Peyer's patch (tissue), 4 donors: ENCODE measurements at regions not wholly inside any gene's neighbourhood (a gene's known extent, or its start where the extent isn't known, plus 50 kb on each side); places are given as distances from the start of the nearest gene placed in this dataset.

Experiments used
- DNase-seq, 3 donors: peaks; one replicate each; pipeline ENCODE4 v3.0.0-alpha.2; 2017 to 2019
- H3K27ac ChIP-seq, 4 donors: fragments of 200-600 bp; sonication (generic); one replicate each; pipeline ENCODE4 v1.5.1; 2016 to 2019
- H3K27me3 ChIP-seq, 2 donors: fragments of 200-600 bp; sonication (generic); one replicate each; pipeline ENCODE4 v1.5.1; 2019
- H3K36me3 ChIP-seq, 3 donors: fragments of 200-600 bp; sonication (generic); one replicate each; pipeline ENCODE4 v1.5.1; 2016 to 2019
- H3K4me1 ChIP-seq, 4 donors: fragments of 200-600 bp; sonication (generic); one replicate each; pipeline ENCODE4 v1.5.1; 2016 to 2019
- H3K4me3 ChIP-seq, 4 donors: fragments of 200-600 bp; sonication (generic); 1 replicate in 3 of 4; 2 replicates in 1 of 4; pipeline ENCODE4 v1.5.1; 2016 to 2019; ENCODE audit warnings: mild to moderate bottlenecking in 1 of 4
- H3K9me3 ChIP-seq, 4 donors: fragments of 200-600 bp; sonication (generic); one replicate each; pipeline ENCODE4 v1.5.1; 2016 to 2019; ENCODE audit warnings: mild to moderate bottlenecking in 1 of 4
- POLR2A ChIP-seq, 2 donors: fragments of 450-650 bp; IDR thresholded peaks; one replicate each; pipeline ENCODE4 v1.5.1; 2017; ENCODE audit warnings: antibody characterized with exemption in 2 of 2, mild to moderate bottlenecking in 2 of 2, moderate library complexity in 2 of 2
- TF ChIP-seq, protein P1 (sequence below), 6 experiments: fragments of 450-650 bp in 4 of 6; fragments of 200-600 bp in 2 of 6; sonication (generic) in 1 of 6; IDR thresholded peaks; one replicate each; pipeline ENCODE4 v1.5.1; 2017 to 2019; ENCODE audit warnings: antibody characterized with exemption in 6 of 6, mild to moderate bottlenecking in 3 of 6, moderate library complexity in 1 of 6

DNA sequence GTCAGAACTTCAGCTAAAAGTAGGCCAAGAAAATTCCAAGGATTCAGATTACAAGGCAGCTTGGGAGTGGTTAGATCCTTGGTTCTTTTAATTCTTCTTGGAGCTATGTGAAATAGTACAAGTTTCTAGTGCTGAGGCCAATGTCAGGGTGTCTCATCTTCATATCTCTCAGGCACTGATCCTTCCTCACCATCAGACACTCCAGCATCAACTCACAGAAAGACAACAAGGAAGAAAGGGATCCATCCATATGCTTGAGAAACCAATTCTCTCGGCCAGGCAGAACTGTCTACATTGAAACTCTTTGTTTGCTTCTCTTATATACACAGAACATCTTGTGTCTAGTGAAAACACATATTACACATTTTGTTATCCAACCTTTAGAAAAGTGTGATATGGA, 362.1 kb upstream of the CCNH start:
- no peak overlapping the region for H3K27ac ChIP-seq
- H3K4me1 ChIP-seq = no peaks in the 10 kb centered on the region
- H3K36me3 ChIP-seq = no peaks in the 10 kb centered on the region
- H3K4me3 ChIP-seq = no peak overlapping the region
- H3K9me3 ChIP-seq = no peaks in the 10 kb centered on the region
- TF ChIP-seq POLR2A (IDR thresholded peaks at IDR 0.05) = no peak
- TF ChIP-seq, protein P1, sequence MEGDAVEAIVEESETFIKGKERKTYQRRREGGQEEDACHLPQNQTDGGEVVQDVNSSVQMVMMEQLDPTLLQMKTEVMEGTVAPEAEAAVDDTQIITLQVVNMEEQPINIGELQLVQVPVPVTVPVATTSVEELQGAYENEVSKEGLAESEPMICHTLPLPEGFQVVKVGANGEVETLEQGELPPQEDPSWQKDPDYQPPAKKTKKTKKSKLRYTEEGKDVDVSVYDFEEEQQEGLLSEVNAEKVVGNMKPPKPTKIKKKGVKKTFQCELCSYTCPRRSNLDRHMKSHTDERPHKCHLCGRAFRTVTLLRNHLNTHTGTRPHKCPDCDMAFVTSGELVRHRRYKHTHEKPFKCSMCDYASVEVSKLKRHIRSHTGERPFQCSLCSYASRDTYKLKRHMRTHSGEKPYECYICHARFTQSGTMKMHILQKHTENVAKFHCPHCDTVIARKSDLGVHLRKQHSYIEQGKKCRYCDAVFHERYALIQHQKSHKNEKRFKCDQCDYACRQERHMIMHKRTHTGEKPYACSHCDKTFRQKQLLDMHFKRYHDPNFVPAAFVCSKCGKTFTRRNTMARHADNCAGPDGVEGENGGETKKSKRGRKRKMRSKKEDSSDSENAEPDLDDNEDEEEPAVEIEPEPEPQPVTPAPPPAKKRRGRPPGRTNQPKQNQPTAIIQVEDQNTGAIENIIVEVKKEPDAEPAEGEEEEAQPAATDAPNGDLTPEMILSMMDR (IDR thresholded peaks at IDR 0.05) = no peak
- peaks cover 0 to 4% of the 10 kb centered on the region in 2 donors for H3K27me3 ChIP-seq
- no peak for DNase-seq

DNA sequence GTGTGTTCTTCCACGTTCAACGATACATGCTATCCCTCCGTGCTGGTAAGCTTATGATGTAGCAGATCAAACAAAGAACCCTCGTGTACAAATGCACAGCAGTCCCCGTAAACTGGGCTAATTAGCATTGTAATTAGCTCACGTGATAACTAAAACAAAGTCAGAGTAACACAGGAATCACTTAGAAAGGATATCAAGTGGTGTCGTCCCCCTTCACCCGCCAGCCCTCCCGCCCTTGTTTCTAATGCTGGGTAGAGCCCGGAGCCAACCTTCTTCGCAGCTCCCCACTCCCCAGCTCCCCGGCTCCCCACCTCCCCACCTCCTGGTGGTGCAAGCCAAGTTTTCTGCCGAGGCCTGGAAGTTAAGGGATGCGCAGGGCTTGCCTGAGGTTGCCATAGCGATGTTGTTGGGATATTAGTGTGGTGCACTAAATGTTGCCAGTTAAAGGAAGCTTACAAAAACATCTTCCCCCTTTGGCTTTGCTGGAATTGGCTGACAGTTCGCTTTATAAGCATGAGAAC, 357.9 kb upstream of the CCNH start:
- no peak for DNase-seq
- H3K27me3 ChIP-seq = peaks cover 0 to 4% of the 10 kb centered on the region in 2 donors
- H3K4me3 ChIP-seq = no peak overlapping the region
- H3K36me3 ChIP-seq = no peaks in the 10 kb centered on the region
- no peaks in the 10 kb centered on the region for H3K4me1 ChIP-seq
- TF ChIP-seq POLR2A (IDR thresholded peaks at IDR 0.05) = no peak
- TF ChIP-seq, protein P1 (IDR thresholded peaks at IDR 0.05) = no peak
- no peak overlapping the region for H3K27ac ChIP-seq
- H3K9me3 ChIP-seq = no peaks in the 10 kb centered on the region

DNA sequence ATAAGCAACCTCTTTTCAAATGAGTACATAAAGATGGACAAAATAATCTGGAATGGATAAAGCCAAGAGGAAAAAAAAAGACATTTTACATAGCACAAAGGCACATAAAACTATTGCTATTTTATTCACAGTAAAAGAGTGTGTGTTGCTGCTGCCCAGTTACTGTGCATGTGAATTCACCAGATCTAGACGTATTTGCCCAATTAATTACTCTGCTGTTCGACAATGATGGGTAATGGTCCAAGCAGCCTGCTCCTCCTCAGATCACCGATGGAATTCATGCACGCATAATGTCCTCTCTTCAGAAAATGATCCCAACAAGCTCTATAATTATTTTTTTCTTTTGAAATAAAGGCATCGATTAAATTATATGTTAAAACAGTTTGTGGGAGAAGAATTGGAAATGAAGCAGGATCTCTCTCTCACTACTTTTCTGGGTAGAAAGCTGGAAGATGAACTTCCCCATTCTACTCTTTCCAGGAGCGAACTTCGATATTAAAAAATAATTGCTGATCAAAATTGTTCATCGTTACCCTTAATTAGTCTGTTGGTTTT, 357.4 kb upstream of the CCNH start:
- Histone ChIP-seq H3K27ac (no peak overlapping the region), H3K9me3 (no peaks in the 10 kb centered on the region), H3K36me3 (no peaks in the 10 kb centered on the region), H3K4me3 (no peak overlapping the region), H3K27me3 (peaks cover 0 to 4% of the 10 kb centered on the region in 2 donors), H3K4me1 (no peaks in the 10 kb centered on the region)
- no peak for TF ChIP-seq POLR2A (IDR thresholded peaks at IDR 0.05)
- TF ChIP-seq, protein P1 (IDR thresholded peaks at IDR 0.05) = no peak
- no peak for DNase-seq

DNA sequence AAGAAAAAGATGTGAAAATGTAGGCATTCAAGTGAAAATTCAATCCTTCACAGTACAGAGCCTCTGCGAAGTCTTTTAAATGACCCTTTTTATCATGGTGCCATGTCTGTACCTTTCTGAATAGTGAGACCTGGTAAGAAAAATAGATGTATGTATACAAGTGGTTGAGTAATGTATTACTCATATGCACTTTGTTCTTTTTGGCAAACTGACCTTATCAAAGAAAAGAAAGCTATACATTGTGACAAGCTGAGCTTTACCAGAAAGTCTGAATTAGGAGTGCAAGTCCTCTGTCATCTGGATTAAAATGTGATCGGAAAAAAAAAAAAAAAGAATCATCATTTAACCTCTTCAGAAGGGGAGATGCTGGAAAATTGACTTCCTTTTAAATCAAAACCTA, 356.4 kb upstream of the CCNH start:
- TF ChIP-seq, protein P1 (IDR thresholded peaks at IDR 0.05) = no peak
- TF ChIP-seq POLR2A (IDR thresholded peaks at IDR 0.05) = no peak
- no peak for DNase-seq
- Histone ChIP-seq H3K9me3 (no peaks in the 10 kb centered on the region), H3K4me3 (no peak overlapping the region), H3K27ac (no peak overlapping the region), H3K4me1 (no peaks in the 10 kb centered on the region), H3K27me3 (peaks cover 0 to 4% of the 10 kb centered on the region in 2 donors), H3K36me3 (no peaks in the 10 kb centered on the region)

DNA sequence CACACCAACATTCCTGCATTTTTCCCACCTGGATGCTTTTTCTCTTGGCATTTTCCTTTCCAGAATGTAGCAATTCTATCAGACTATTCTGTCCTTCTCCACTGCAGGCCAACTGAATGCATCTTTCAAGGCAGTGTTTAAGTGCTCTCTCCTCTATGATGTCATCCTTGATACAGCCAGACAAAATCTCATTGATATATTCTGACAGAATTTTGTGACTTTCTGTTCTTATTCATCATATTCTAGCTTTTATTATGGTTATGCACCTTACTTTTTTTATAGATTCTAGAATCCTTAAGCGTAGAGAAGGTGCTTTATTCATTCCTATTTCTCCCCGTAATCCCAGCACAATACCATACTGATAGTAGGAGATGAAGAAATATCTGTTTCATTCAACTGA, 355.5 kb upstream of the CCNH start:
- Histone ChIP-seq H3K27ac (no peak overlapping the region), H3K4me1 (no peaks in the 10 kb centered on the region), H3K36me3 (no peaks in the 10 kb centered on the region), H3K27me3 (peaks cover 0 to 4% of the 10 kb centered on the region in 2 donors), H3K4me3 (no peak overlapping the region), H3K9me3 (no peaks in the 10 kb centered on the region)
- TF ChIP-seq, protein P1 (IDR thresholded peaks at IDR 0.05) = no peak
- TF ChIP-seq POLR2A (IDR thresholded peaks at IDR 0.05) = no peak
- DNase-seq = no peak

DNA sequence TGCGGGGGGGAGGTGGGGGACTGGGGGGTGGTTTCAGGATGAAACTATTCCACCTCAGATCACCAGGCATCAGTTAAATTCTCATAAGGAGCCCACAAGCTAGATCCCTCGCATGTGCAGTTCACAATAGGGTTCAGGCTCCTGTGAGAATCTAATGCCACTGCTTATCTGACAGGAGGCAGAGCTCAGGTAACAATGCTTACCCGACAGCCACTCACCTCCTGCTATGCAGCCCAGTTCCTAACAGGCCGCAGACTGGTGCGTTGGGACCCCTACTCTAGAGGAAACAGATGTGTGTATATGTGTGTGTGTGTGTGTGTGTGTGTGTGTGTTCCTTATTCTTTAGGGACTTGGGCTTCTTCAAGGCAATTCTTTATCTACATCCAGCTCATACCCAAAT, 352.3 kb upstream of the CCNH start:
- DNase-seq = no peak
- TF ChIP-seq POLR2A (IDR thresholded peaks at IDR 0.05) = no peak
- TF ChIP-seq, protein P1 (IDR thresholded peaks at IDR 0.05) = no peak
- Histone ChIP-seq H3K4me3 (no peak overlapping the region), H3K9me3 (no peaks in the 10 kb centered on the region), H3K36me3 (no peaks in the 10 kb centered on the region), H3K4me1 (no peaks in the 10 kb centered on the region), H3K27ac (no peak overlapping the region), H3K27me3 (no peaks in the 10 kb centered on the region)
